ENCODE measurements at regions not wholly inside any gene's neighbourhood (a gene's known extent, or its start where the extent isn't known, plus 50 kb on each side); places are given as distances from the start of the nearest gene placed in this dataset.

DNA sequence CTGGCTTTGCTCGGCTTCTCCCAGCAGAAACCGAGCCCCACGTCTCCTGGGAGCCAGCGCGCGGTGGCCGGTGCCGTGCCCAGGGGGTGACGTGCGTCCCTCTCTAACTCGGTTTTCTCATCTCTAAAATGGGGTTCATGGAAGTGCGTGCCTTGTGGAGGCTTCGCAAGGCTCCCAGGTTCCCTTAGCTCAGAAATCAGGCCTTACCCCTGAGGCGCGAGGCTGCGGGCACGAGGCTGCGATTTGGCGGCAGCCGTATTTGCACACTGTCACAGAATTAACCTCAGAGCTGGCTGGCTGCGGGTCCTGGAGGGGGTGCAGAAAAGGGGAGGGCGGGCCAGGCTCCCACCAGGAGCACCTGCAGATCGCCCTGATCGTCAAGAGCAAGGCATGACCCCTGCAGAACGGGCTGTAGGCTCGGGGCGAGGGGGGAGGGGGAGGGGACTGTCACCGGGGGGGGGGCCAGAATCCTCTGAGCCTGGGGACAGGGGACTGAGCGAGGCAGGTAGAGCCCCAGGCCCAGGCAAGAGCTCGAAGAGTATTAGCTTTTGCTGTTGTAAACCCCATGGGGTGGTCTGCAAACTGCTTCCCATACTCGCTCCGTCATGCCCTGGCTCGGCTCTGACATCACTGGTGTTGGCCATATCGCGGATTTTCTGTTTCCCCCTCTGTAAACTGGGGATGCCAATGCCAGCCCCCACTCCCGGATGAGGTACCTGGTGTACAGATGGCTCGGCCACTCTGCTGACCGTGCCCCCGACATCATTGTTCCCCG is 62.2 kb downstream of the CCNE1 start:
- TF ChIP-seq CTCF (conservative IDR thresholded peaks at IDR 0.05 in 1 of 2, IDR thresholded peaks at IDR 0.05 in 1 of 2; ENCODE audit: extremely low read depth in 1 of 2, insufficient read depth in 1 of 2, low read depth in 1 of 2, low read length in 2 of 2) (no peak), EZH2 (IDR thresholded peaks at IDR 0.05; ENCODE audit: borderline replicate concordance, low read length) (no peak)

Data from mammary epithelial cell (primary cell).